GM12878 (cell line): ENCODE measurements at regions not wholly inside any gene's neighbourhood (a gene's known extent, or its start where the extent isn't known, plus 50 kb on each side); places are given as distances from the start of the nearest gene placed in this dataset.

Experiments used
- CEBPB ChIP-seq, 2 experiments: fragments of 150-350 bp in 1 of 2; IDR thresholded peaks; 2 replicates each; pipeline ENCODE4 v1.6.1; 2012 to 2014; ENCODE audit warnings: low read depth in 2 of 2, low read length in 2 of 2, borderline replicate concordance in 1 of 2, inconsistent platforms in 1 of 2
- RAD51 ChIP-seq: fragments of 450-650 bp; IDR thresholded peaks from 2 replicates; pipeline ENCODE4 v1.6.1; 2016; ENCODE audit warnings: moderate library complexity, mild to moderate bottlenecking, inconsistent platforms
- TAF1 ChIP-seq: IDR thresholded peaks from 2 replicates; pipeline ENCODE4 v1.6.1; 2011; ENCODE audit warnings: mild to moderate bottlenecking, low read depth, low read length, borderline replicate concordance
- ZNF24 ChIP-seq: fragments of 450-650 bp; IDR thresholded peaks from 2 replicates; pipeline ENCODE4 v1.6.1; 2017; ENCODE audit warnings: antibody characterized with exemption, mild to moderate bottlenecking

DNA sequence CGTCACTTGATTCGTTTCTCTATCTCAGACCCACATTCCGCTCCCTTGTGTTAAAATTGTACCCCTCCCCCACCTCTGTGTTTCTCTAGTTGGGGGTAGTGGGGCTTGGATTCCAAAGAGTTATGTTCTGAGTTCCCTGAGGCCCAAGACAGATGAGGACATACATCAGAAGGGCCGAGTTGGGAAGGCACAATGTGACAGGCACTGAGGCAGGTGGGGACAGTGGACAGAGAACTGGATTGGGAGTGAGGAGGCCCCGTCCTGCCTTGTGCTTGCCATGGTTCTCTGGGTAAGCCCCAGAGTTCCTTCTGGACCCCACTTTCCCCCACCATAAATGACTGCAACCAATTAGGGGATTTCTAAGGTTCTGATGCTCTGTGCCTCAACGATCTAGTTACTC lies 80.5 kb upstream of the ETV3 start:
- TF ChIP-seq CEBPB (IDR thresholded peaks at IDR 0.05; ENCODE audit: borderline replicate concordance in 1 of 2, low read depth in 2 of 2, low read length in 2 of 2) (no peak), RAD51 (no peak), TAF1 (no peak), ZNF24 (no peak)
